ENCODE measurements at regions not wholly inside any gene's neighbourhood (a gene's known extent, or its start where the extent isn't known, plus 50 kb on each side); places are given as distances from the start of the nearest gene placed in this dataset.

- ATAC-seq, result no peak
- DNase-seq (ENCODE audit: low spot score), result no peak
These were observed 235.1 kb upstream of the SPOCK3 start for GRCh38 chr4:167469436-167469835.

DNA sequence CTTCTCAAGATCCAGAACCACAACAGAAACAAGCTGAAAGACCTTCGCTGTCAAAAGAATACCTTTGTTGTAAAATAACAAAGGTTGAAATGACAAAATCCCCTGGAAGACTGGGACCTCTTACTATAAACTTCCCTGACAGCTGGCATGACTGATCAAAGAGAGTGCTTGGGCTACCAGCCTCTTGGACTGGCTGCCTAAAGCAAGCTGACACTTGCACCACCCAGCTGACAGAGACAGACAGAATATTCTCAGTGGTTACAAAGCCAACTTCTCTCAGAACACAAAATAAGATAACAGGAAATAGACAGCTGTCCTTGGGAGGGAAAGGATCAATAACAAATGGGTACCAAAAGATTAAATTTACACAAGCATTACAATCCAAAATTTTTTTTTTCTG lies 241.7 kb upstream of the SPOCK3 start:
- no peak for ATAC-seq
- DNase-seq (ENCODE audit: low spot score), result no peak

GRCh38 chr4:167492007-167492406 lies 257.7 kb upstream of the SPOCK3 start:
- DNase-seq (ENCODE audit: low spot score), result no peak
- ATAC-seq, result no peak

DNA sequence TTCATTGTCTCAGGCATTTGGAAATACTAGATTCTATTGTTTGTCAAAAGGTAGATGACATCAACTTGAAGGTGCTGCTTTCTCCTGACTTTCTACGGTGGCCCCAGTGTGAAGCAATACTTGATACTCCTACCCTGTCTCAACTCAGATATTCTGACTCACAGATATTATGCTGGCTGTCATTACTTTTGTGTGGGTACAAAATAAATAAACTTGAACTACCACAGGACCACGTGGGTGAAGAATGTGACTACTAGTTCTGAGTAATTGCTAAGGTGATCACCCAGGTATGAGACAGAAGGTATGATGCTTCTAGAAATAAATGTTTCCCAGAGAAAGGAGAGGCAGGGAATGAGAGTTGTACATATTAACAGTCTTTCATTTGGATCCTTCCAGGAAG lies 275.3 kb upstream of the SPOCK3 start:
- no peak for ATAC-seq
- DNase-seq (ENCODE audit: low spot score), result no peak

DNA sequence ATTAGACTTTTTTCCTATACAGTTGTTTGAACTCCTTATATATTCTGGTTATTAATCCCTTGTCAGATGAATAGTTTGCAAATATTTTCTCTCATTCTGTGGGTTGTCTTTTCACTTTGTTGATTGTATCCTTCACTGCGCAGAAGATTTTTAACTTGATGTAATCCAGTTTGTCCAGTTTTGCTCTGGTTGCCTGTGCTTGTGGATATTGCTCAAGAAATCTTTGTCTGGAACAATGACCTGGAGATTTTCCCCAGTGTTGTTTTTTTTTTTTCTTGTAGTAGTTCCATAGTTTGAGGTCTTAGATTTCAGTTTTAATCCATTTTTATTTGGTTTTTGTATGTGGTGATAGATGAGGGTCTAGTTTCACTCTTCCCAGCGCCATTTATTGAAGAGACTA lies 289.8 kb upstream of the SPOCK3 start:
- no peak for ATAC-seq
- DNase-seq (ENCODE audit: low spot score), result no peak

DNA sequence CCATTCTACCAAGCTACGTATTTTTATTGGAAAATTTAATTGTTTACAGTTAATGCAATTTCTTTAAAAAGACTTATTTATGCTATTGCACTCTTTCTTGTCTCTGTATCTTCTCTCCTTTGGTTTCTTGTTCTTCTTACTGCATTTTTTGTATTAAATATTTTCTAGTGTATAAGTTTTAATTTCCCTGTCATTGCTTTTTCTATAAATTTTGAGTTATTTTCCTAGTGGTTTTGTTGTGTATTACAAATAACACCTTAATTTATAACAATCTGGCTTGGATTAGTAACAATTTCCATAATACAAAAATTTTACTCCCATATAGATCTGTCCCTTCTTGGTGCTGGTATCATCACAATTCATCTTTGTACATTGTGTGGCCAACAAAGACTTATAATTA lies 303.5 kb upstream of the SPOCK3 start:
- no peak for DNase-seq (ENCODE audit: low spot score)
- ATAC-seq, result no peak

- no peak for DNase-seq (ENCODE audit: low spot score)
- no peak for ATAC-seq
These were observed 307.0 kb upstream of the SPOCK3 start for GRCh38 chr4:167541286-167541685.

- no peak for DNase-seq (ENCODE audit: low spot score)
These were observed 310.1 kb upstream of the SPOCK3 start for GRCh38 chr4:167544391-167544790.

DNA sequence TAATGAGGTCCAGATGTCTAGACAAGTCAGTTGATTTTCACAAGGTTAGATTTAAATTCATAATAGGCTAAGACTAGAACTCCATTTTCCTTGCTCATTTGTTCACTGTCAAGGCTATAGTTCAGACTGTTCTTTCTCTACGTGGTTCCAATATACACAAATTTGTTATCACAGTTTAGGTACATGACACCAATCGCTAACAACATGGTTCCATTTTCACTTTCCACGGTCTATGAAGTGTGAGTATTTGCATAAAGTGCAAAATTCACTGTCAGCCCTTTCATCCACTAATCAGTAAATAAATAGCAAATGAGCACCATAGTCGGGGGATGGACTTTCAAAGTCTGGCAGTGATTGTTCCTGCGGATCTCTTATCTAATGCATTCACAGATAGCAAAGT lies 315.7 kb upstream of the SPOCK3 start:
- no peak for DNase-seq (ENCODE audit: low spot score)
- no peak for ATAC-seq

More at GRCh38 chr4:167544391-167544790, 310.1 kb upstream of the SPOCK3 start:
- ATAC-seq, result no peak

DNA sequence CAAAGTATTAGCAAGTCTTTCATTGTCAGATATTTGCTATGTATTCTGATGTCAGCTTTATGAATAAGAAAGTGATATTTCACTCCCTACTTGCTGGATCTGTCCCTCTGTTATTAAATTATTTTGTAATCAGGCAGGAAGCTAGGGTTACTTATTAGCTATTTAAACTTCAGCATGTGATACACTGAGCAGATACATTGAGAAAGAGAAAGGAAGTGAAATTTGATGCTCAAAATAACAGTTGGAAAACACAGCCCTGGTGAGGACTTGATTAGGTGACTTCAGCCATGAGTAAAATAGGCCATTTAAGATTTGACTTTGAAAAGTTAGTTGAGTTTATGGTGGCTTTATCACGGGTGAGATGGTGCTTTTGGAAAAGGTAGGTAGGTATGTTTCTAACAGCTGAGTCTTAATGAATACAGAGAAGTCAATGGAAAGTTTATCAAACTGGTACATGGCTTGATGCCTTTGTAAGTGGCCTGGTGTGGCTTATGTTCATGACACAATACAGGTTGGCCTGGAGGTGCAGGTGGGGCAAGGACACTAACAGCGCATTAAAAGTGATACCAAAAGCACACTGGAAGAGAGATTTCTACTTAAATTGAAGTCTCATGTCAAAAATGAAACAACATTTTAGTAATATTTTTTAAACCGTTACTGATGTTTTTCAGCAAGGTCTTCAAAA lies 321.2 kb upstream of the SPOCK3 start:
- ATAC-seq, result no peak

GRCh38 chr4:167578906-167579305 lies 344.6 kb upstream of the SPOCK3 start:
- DNase-seq (ENCODE audit: low spot score), result no peak
- no peak for ATAC-seq

More for the DNA sequence above, 321.2 kb upstream of the SPOCK3 start:
- no peak for DNase-seq (ENCODE audit: low spot score)

DNA sequence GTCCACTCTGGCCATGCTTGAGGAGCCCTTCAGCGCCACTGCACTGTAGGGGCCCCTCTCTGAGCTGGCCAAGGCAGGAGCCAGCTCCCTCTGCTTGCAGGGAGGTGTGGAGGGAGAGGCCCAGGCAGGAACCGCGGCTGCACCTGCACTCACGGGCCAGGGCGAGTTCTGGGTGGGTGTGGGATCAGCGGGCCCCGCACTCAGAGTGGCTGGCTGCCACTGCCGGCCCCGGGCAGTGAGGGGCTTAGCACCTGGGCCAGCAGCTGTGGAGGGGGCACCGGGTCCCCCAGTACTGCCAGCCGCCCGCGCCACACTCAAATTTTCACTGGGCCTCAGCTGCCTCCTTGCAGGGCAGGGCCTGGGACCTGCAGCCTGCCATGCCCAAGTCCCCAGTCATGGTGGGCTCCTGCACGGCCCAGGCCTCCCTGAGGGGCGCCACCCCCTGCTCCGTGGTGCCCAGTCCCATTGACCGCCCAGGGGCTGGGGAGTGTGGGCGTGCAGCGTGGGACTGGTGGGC lies 347.2 kb upstream of the SPOCK3 start:
- no peak for ATAC-seq
- no peak for DNase-seq (ENCODE audit: low spot score)

DNA sequence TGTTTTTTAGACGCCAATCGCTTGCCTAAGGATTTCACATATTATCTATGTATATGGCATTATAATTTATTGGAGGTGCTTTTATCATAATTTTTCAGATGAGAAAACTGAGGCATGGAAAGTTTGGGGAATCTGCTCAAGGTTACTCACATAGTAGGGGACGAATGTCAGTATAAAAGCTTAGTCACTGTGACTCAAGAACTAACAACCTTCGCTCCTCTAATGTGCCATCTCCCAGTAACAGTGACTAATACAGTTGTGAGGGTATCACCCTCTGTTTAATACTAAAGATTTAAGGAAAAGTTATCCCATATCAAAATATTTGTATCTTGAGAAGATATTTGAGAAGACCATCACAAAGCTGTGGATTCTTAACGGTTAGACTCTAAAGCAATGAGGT lies 353.1 kb upstream of the SPOCK3 start:
- DNase-seq (ENCODE audit: low spot score) (no peak), ATAC-seq (no peak)

DNA sequence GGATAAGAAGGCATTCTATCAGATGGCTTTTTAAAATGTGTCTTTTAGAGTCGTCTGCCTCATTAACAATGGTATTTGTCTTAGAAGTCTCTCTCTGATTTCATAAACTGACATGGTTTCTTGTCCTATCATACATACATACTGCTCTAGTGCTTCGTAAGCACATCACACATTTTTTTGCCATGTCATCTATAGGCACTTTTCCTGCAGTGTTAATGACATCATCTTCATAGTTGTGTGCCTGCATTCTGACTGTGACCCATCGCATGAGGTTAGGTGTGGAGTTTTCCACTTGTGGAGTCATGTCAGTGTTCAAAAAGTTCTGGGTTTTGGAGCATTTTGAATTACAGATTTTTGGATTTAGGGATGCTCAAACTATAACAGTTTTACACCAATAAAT lies 361.6 kb upstream of the SPOCK3 start:
- ATAC-seq, result no peak
- no peak for DNase-seq (ENCODE audit: low spot score)

DNA sequence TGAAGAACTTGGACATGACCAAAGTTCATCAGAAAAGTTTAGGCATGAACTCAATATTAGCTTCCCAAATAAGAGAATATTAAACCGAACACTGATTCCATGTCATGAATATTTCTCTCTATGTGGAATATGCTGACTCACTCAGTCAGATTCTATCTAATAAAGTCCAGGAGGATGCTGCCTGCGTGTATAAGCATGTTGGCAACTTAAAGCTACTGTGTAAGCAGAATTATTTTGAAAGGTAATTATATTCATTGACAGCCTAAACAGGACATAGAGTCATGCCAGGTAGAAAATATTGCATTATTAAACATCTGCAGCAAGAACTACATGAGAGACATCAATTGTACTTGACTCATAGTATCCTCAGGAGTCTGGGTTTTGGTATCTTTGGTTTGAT lies 367.9 kb upstream of the SPOCK3 start:
- DNase-seq (ENCODE audit: low spot score) (no peak), ATAC-seq (no peak)

- no peak for ATAC-seq
- DNase-seq (ENCODE audit: low spot score), result no peak
These were observed 372.3 kb upstream of the SPOCK3 start for GRCh38 chr4:167606551-167606950.

- ATAC-seq (no peak), DNase-seq (ENCODE audit: low spot score) (no peak)
These were observed 379.1 kb upstream of the SPOCK3 start for GRCh38 chr4:167613381-167613780.

DNA sequence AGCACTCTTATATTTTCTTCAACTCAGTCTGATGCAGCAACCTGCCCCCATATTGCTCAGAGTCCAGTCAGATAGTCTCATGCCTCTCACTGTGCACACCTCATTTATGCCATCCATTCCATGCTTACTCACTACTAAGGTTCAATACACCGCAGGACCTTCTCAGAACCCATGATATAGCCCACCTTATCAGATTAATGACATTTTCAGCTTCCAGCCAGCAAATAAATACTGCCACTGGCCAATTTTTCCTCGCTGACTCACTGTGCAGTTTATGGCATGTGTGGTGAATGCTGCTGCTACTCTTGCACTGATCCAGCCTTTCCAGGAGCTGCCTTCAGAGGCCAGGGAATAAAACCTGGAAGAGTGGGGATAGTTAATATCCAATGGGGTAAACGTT lies 380.6 kb upstream of the SPOCK3 start:
- no peak for DNase-seq (ENCODE audit: low spot score)
- no peak for ATAC-seq

DNA sequence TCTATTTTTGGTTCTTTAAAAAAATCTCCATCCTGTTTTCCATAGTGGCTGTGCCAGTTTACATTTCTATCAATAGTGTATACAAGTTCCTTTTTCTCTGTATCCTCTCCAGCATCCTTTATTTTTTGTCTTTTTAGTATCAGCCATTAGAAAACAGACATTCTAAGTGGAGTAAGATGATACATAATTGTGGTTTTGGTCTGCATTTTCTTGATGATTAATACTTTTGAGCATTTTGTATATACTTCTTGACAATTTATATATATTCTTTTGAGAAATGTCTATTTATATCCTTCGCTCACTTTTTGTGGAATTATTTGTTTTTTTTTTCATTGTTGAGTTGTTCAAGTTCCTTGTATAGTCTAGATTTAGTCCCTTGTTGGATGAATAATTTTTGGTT lies 382.2 kb upstream of the SPOCK3 start:
- ATAC-seq (no peak), DNase-seq (ENCODE audit: low spot score) (no peak)

- ATAC-seq (peak; percentile 90), DNase-seq (ENCODE audit: low spot score) (peak; percentile 51)
These were observed 388.4 kb upstream of the SPOCK3 start for GRCh38 chr4:167622481-167623240.

- ATAC-seq (peak; percentile 12), DNase-seq (ENCODE audit: low spot score) (no peak)
These were observed 388.9 kb upstream of the SPOCK3 start for GRCh38 chr4:167623241-167623572.

- DNase-seq (ENCODE audit: low spot score) (no peak), ATAC-seq (no peak)
These were observed 395.0 kb upstream of the SPOCK3 start for GRCh38 chr4:167629272-167629671.

DNA sequence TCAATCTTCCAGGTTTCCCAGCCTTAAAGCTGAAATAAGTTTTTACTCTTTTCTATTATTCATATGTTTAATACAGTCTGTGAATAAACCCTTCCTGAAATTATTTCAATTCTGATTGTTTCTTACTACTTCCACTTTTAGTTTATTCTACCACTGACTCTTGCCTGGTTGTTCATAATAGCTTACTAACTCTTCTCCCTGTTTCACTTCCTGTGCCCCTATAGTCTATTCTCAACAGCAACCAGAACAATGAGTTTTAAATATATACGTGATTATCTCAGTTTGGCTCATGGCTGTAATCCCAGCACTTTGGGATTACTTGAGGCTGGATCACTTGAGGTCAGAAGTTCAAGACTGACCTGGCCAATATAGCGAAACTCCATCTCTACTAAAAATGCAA lies 408.0 kb upstream of the SPOCK3 start:
- DNase-seq (ENCODE audit: low spot score), result no peak
- no peak for ATAC-seq

Data from left lobe of liver (tissue), 2 donors.